ENCODE measurements at regions not wholly inside any gene's neighbourhood (a gene's known extent, or its start where the extent isn't known, plus 50 kb on each side); places are given as distances from the start of the nearest gene placed in this dataset.

DNA sequence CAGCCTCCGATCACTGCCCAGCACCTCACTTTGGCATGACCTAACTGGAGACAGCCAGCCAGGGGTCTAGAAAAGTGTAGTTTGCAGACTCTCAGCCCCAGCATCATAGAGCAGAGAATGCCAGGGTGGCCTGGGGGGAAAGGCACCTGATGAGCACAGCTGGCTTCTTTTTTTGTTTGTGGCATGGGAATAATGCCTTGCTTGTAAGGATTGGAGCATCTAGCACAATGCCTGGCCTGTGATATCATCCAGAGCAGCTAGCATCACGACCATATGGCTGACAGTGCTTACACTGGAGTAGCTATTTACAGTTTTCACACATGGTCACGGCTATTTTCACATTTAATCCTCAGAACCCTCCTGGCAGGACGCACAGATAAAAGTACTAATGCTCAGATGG lies 594.8 kb upstream of the B3GAT1 start:
- TF ChIP-seq CTCF (conservative IDR thresholded peaks at IDR 0.05) (no peak), EZH2 (IDR thresholded peaks at IDR 0.05; ENCODE audit: low read depth) (no peak)
